ENCODE measurements at regions not wholly inside any gene's neighbourhood (a gene's known extent, or its start where the extent isn't known, plus 50 kb on each side); places are given as distances from the start of the nearest gene placed in this dataset.

GRCh38 chrX:84240848-84241565, 53.0 kb upstream of the RPS6KA6 start:
- Histone ChIP-seq H3K4me1 (ENCODE audit: insufficient read depth, low read length) (no peaks in the 10 kb centered on the region), H2BK120ac (ENCODE audit: low read depth, low read length, poor library complexity, severe bottlenecking) (no peak overlapping the region), H3K79me1 (ENCODE audit: insufficient read depth, low read depth, low read length, poor library complexity, severe bottlenecking) (no peaks in the 10 kb centered on the region), H3K79me2 (ENCODE audit: insufficient read depth, low read length) (no peaks in the 10 kb centered on the region), H4K8ac (replicated peaks; ENCODE audit: insufficient read length, low read depth, low read length) (no peak overlapping the region), H3K4me2 (ENCODE audit: insufficient read depth, insufficient read length, low read length) (no peak overlapping the region), H2BK5ac (ENCODE audit: insufficient read length, low read length) (no peak overlapping the region), H3K4ac (ENCODE audit: low read depth, low read length) (no peak overlapping the region), H2BK20ac (ENCODE audit: low read depth, low read length, poor library complexity, severe bottlenecking) (no peak overlapping the region), H3K23me2 (ENCODE audit: insufficient read length, low read depth, low read length, poor library complexity, severe bottlenecking) (no peaks in the 10 kb centered on the region), H3K9ac (ENCODE audit: extremely low read depth, insufficient read length, low read length) (no peak overlapping the region), H3K9me3 (ENCODE audit: control insufficient read depth, low read depth, low read length) (peaks cover 32% of the 10 kb centered on the region), H4K91ac (ENCODE audit: insufficient read length, low read depth, low read length) (no peak overlapping the region), H2BK15ac (ENCODE audit: low read depth, low read length) (no peak overlapping the region), H3T11ph (ENCODE audit: low read length) (no peak overlapping the region), H3K18ac (ENCODE audit: insufficient read length, low read depth, low read length) (no peak overlapping the region), H3K27ac (ENCODE audit: insufficient read length, low read depth, low read length) (no peak overlapping the region), H2AFZ (ENCODE audit: low read length) (no peak overlapping the region), H3K14ac (ENCODE audit: insufficient read depth, low read length) (no peak overlapping the region), H3K23ac (ENCODE audit: insufficient read length, low read depth, low read length) (no peak overlapping the region), H2AK5ac (ENCODE audit: insufficient read length, low read length) (no peak overlapping the region), H3K56ac (ENCODE audit: insufficient read length, low read depth, low read length) (no peak overlapping the region), H4K5ac (ENCODE audit: insufficient read length, low read depth, low read length) (no peak overlapping the region), H4K20me1 (ENCODE audit: control insufficient read depth, insufficient read depth, insufficient read length) (no peaks in the 10 kb centered on the region), H2BK12ac (ENCODE audit: insufficient read length, low read depth, low read length) (no peak overlapping the region), H3K27me3 (ENCODE audit: insufficient read depth, low read length) (no peaks in the 10 kb centered on the region)
- no CpG with 5 or more reads among the region's 7 CpGs for WGBS (ENCODE audit: extremely low coverage, insufficient read length, low lambda C conversion rate)
- Mint-ChIP-seq H3K4me1 (no peaks in the 10 kb centered on the region), H3K9me3 (peaks cover 38 to 49% of the 10 kb centered on the region in 2 experiments), H3K27ac (no peak overlapping the region), H3K36me3 (ENCODE audit: insufficient read depth in 1 of 3, low read depth in 3 of 3) (no peaks in the 10 kb centered on the region; a peak in 1 of 7 replicates), H3K27me3 (ENCODE audit: low read depth) (no peaks in the 10 kb centered on the region), H3K4me3 (no peak overlapping the region)
- no peak for DNase-seq
- no peak for TF ChIP-seq CTCF (conservative IDR thresholded peaks at IDR 0.05)
